HG03135 (cell line): ENCODE measurements at regions not wholly inside any gene's neighbourhood (a gene's known extent, or its start where the extent isn't known, plus 50 kb on each side); places are given as distances from the start of the nearest gene placed in this dataset.

Experiments
- ATAC-seq: cut with Tn5 transposase; IDR thresholded peaks from one replicate; pipeline ENCODE4 v1.9.1; 2021; ENCODE audit warnings: mild to moderate bottlenecking, moderate library complexity; ENCODE audit not compliant: unreplicated experiment

GRCh38 chr4:1466863-1467165 lies 60.6 kb upstream of the NKX1-1 start:
- ATAC-seq, result no peak

GRCh38 chr4:1466034-1466862 lies 60.0 kb upstream of the NKX1-1 start:
- no peak for ATAC-seq

DNA sequence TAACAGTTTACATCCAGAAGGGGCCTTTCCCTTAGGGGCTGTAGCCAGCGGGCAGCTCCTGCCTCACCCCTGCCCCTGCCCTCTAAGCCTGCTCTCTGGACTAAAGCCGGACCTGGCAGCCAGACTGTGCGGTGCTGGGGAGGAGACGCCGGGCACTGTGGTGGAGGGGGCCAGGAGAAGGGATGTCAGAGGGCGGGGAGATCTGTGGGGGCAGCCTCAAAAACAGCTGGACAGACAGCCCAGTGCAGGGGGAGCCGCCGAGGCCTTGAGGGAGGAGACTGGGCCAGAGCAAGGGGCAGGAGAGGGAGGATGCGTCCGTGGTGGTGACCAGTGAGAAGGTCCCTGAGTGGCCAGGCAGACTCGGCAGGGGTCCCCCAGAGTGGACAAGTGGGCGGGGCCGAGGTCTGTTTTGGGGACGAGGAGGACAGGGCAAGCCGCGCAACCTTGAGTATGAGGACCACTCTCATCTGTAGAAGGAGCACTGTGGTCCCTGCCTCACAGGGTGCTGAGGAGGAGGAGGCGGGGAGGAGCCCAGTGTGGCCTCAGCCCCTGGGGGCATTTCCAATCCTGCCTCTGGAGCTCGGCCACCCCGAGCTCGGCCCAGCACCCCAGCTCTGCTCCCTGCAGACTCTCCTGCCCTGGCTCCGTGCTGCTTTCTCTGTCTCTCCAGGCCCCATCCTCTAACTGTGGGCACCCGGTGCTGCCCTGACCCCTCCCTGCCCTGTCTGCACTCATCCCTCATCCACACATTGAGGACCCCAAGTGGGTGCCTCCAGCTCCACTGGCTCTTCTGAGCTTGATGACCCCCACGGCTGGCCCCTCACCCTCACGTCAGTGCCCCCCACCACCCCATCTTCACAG lies 59.2 kb upstream of the NKX1-1 start:
- ATAC-seq, result no peak

DNA sequence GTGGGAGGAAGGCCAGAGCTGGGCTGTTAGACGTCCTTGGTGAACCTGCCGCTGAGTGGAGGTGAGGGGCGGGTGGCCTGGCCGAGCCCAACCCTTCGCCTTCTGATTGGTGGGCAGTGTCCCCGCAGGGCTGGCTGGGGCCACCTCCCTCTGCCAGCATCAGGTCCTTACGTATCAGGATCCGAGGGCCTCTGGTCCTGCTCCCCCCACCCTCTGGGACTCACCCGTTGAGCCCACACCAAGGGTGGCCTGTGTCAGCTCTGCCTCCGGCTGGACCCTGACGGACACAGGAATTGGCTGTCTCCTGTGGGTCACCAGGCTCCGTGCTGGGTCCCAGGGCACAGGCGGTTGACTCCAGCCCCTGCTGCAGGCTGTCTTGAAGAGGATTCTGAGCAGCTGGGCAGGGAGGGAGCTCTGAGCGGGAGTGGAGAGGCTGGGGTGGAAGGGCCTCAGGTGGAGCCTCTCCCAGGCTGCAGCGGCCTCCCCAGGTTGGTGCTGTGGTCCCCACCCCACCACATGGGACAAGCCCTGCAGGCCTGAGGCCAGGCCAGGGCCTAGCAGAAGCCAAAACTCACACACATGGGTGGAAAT lies 58.4 kb upstream of the NKX1-1 start:
- ATAC-seq, result no peak

DNA sequence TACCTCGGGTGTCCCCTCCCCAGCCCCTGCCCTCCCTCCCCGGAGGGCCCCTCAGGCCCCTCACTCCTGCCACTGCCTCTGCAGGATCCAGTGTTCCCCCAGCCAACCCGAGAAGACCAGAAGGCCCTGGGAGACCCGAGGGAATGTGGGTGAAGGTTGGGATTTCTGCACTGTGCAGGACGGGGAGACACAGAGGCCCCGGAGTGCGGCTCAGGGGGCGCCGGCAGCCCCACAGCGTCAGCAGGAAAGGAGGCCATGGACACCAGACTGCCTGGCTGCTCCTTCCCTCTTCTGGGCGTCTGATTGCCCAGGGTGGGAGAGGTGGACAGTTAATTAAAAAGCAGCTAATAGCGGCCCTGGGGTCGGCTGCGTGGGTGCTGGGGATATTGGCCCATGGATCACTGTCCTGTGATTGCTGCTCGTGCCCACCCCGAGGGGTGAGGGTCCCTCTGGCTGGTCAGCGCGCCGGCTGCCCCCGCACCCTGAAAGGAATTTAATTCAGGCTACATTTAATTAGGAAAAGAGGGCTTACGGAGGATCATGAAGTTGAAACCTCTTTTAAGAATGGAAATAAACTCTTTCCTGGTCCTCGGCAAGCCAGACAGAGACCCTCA lies 57.8 kb upstream of the NKX1-1 start:
- no peak for ATAC-seq

DNA sequence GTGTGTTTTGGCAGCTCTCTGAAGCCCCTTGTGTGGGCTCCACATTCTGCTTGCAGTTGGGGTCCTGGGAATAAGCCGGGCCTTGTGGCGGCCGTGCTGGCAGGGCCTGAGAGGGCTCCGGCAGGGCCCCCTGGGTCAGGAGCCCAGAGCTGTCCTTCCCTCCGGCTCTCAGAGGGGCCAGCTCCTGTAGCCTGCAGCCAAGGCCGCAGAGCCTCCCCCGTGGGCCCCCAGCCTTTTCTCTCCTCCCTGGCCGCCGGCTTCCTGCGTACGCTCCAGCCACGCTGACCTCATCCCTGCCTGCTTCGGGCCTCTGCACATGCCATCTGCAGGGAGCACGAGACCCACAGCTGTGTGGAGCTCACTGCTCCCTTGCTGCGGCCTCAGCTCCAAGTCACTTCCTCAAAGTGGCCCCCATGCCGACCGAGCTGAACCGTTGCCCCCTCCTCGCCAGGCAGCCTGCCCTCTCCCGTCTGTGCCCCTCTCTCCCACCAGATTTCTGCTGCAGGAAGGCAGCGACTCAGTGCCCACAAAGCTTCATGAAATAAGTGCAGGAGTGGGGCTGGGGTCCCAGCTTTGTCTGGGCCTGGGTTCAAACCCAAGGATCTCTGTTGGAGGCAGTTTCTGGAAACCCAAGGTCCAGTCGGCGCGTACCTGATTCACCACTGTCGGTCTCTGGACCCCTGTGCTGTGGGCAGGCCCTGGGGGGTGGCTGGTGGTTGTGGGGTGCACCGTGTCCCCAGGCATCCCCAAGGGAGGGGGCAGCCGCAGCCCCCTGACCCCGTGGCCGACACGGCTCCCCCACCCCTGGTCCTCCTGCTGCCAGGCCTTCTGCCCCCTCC lies 57.1 kb upstream of the NKX1-1 start:
- no peak for ATAC-seq

DNA sequence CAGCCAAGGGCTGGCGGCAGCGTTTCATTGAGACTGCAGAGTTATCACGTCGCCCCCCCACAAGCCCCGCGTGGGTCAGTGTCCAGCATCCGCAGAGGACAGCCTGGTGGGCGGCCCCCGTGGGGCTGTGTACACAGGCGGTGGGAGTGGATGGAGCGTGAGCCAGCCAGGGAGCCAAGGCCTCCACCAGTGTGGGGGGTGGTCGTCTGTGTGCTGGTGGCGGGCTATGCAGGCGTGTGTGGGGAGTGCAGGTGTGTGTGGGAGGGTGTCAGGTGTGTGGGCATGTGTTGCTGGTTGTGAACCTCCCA lies 56.5 kb upstream of the NKX1-1 start:
- ATAC-seq, result no peak

- ATAC-seq, result no peak
These were observed 55.9 kb upstream of the NKX1-1 start for GRCh38 chr4:1462009-1462767.

GRCh38 chr4:1460967-1461868 lies 55.0 kb upstream of the NKX1-1 start:
- ATAC-seq, result no peak

- no peak for ATAC-seq
These were observed 53.7 kb upstream of the NKX1-1 start for GRCh38 chr4:1459722-1460511.

- ATAC-seq, result no peak
These were observed 53.0 kb upstream of the NKX1-1 start for GRCh38 chr4:1459081-1459721.

GRCh38 chr4:1458581-1458980 lies 52.3 kb upstream of the NKX1-1 start:
- ATAC-seq, result no peak
